ENCODE measurements at regions not wholly inside any gene's neighbourhood (a gene's known extent, or its start where the extent isn't known, plus 50 kb on each side); places are given as distances from the start of the nearest gene placed in this dataset.
"Not testable (repeated sequence)": the region's sequence is repeated elsewhere in the genome, so short reads cannot be mapped to it uniquely, and the experiment has no call there.

DNA sequence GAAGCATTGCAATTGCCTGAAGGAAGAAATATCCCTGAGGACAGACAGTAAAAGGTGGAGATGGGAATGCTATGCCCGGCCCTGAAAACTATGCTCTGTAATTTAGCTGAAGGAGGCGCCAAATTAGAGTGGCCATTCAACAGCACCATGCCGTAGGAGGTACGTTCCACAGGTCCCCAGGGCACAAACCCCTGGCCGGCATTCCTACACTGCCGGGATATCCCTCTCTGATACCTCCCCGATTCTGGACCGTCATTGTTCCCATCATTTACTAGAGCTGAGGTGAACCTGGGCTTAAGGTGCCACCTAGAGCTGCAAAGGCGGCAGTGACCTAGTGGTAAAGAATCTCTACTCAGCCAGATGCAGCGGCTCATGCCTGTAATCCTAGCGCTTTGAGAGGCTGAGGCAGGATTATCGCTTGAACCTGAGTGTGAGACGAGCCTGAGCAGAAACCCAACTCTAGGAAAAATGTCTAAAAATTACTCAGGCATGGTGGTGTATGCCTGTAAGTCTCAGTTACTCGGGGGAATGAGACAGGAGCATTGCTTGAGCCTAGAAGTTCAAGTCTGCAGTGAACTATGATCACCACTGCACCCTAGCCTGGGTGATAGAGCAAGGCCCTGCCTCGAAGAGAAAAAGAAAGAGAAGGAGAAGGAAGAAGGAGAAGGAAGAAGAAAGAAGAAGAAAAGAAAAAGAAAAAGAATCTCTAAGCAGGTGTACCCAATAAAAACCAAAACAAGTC lies 53.0 kb upstream of the TNKS2 start:
- peaks cover 30% of the 10 kb centered on the region for H3K27me3 Mint-ChIP-seq (ENCODE audit: low read depth)
- no peak for DNase-seq (ENCODE audit: low spot score)
- H3K4me1 Mint-ChIP-seq (ENCODE audit: low read depth): no peaks in the 10 kb centered on the region
- H3K4me3 Mint-ChIP-seq: no peak overlapping the region
- no peak overlapping the region for H3K27ac Mint-ChIP-seq
- H3K9me3 Mint-ChIP-seq: no peaks in the 10 kb centered on the region
- no peaks in the 10 kb centered on the region for H3K36me3 Mint-ChIP-seq (ENCODE audit: low read depth)

- Mint-ChIP-seq H3K4me1 (ENCODE audit: low read depth) (no peaks in the 10 kb centered on the region), H3K4me3 (no peak overlapping the region), H3K36me3 (ENCODE audit: low read depth) (no peaks in the 10 kb centered on the region), H3K27me3 (ENCODE audit: low read depth) (peaks cover 36% of the 10 kb centered on the region), H3K9me3 (no peaks in the 10 kb centered on the region), H3K27ac (no peak overlapping the region)
- no peak for DNase-seq (ENCODE audit: low spot score)
Observed at GRCh38 chr10:91743465-91743864, 54.8 kb upstream of the TNKS2 start.

DNA sequence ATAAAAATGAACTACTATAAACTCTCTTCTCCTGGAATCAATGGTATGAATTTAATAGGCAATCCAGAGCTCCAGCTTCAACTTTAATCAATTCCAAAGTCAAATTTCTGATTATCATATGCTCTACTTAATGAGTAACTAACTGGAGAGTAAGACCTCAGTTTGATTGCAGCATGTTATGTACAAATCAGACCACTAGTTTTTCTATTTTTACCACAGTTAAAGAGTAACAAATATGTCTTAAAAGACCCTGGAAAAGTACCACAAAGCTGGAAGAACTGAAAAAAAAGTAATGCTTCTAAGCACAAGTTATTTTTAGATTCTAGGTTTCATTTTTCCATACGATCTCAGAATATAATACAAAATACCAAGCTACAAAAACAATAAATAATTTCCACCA lies 56.0 kb upstream of the TNKS2 start:
- Mint-ChIP-seq H3K9me3 (no peaks in the 10 kb centered on the region), H3K36me3 (ENCODE audit: low read depth) (no peaks in the 10 kb centered on the region), H3K27me3 (ENCODE audit: low read depth) (peaks cover 48% of the 10 kb centered on the region)

GRCh38 chr10:91741356-91741755 lies 56.9 kb upstream of the TNKS2 start:
- no peak overlapping the region for H3K27ac Mint-ChIP-seq
- no peak overlapping the region for H3K4me3 Mint-ChIP-seq
- H3K27me3 Mint-ChIP-seq (ENCODE audit: low read depth): peaks cover 54% of the 10 kb centered on the region
- no peak for DNase-seq (ENCODE audit: low spot score)
- no peaks in the 10 kb centered on the region for H3K4me1 Mint-ChIP-seq (ENCODE audit: low read depth)
- H3K36me3 Mint-ChIP-seq (ENCODE audit: low read depth): no peaks in the 10 kb centered on the region
- H3K9me3 Mint-ChIP-seq: no peaks in the 10 kb centered on the region

More for the DNA sequence above, 56.0 kb upstream of the TNKS2 start:
- H3K4me1 Mint-ChIP-seq (ENCODE audit: low read depth): no peaks in the 10 kb centered on the region
- no peak overlapping the region for H3K4me3 Mint-ChIP-seq
- no peak overlapping the region for H3K27ac Mint-ChIP-seq
- DNase-seq (ENCODE audit: low spot score): no peak

DNA sequence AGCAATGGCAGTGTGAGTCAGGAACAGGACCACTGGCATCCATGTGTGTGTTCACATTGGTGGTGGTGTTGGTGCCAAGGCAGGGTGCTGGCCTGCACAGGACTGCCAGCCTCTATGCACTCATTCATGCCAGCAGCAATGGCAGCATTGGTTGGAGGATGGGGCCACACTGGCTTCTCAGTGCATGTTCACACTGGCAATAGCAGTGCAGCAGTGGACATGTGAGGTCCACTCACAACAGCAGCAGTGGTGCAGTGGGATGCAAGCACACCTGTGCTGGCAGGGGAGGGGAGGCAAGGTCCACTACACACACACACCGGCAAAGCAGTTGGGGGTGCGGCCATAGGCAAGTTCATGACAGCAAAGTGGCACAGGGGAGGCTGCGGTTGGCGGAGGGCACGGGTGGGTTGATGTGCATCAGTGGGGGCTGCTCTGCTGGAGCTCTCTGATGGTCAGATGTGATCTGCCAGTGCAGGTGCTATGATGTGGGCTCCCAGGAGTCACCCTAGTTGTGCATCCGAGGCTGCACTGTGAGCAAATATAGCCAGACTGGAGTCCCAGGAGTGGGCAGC lies 57.8 kb upstream of the TNKS2 start:
- Mint-ChIP-seq H3K4me1 (ENCODE audit: low read depth) (no peaks in the 10 kb centered on the region), H3K36me3 (ENCODE audit: low read depth) (no peaks in the 10 kb centered on the region), H3K9me3 (no peaks in the 10 kb centered on the region), H3K4me3 (no peak overlapping the region), H3K27ac (no peak overlapping the region), H3K27me3 (ENCODE audit: low read depth) (peaks cover 53% of the 10 kb centered on the region)
- no peak for DNase-seq (ENCODE audit: low spot score)

DNA sequence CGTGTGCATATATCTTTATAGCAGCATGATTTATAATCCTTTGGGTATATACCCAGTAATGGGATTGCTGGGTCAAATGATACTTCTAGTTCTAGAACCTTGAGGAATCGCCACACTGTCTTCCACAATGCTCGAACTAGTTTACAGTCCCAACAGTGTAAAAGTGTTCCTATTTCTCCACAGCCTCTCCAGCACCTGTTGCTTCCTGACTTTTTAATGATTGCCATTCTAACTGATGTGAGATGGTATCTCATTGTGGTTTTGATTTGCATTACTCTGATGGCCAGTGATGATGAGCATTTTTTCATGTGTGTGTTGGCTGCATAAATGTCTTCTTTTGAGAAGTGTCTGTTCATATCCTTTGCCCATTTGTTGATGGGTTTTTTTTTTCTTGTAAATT lies 66.0 kb upstream of the TNKS2 start:
- H3K27ac Mint-ChIP-seq; DNase-seq (ENCODE audit: low spot score); H3K36me3 Mint-ChIP-seq (ENCODE audit: low read depth); H3K4me1 Mint-ChIP-seq (ENCODE audit: low read depth); H3K9me3 Mint-ChIP-seq; H3K4me3 Mint-ChIP-seq: not testable (repeated sequence)
- peaks cover 31% of the 10 kb centered on the region for H3K27me3 Mint-ChIP-seq (ENCODE audit: low read depth)

DNA sequence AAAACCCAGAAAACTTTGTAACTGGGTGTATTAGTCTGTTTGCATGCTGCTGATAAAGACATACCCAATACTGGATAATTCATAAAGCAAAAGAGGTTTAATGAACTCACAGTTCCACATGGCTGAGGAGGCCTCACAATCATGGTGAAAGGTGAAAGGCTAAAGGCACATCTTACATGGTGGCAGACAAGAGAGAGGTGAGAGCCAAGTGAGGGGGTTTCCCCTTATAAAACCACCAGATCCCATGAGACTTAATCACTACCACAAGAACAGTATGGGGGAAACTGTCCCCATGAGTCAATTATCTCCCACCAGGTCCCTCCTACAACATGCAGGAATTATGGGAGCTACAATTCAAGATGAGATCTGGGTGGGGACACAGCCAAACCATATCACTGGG lies 68.9 kb upstream of the TNKS2 start:
- DNase-seq (ENCODE audit: low spot score); H3K27ac Mint-ChIP-seq; H3K36me3 Mint-ChIP-seq (ENCODE audit: low read depth); H3K4me1 Mint-ChIP-seq (ENCODE audit: low read depth); H3K9me3 Mint-ChIP-seq; H3K4me3 Mint-ChIP-seq: not testable (repeated sequence)
- peaks cover 13% of the 10 kb centered on the region for H3K27me3 Mint-ChIP-seq (ENCODE audit: low read depth)

GRCh38 chr10:91726355-91726754 lies 71.9 kb upstream of the TNKS2 start:
- no peaks in the 10 kb centered on the region for H3K36me3 Mint-ChIP-seq (ENCODE audit: low read depth)
- no peaks in the 10 kb centered on the region for H3K4me1 Mint-ChIP-seq (ENCODE audit: low read depth)
- H3K27me3 Mint-ChIP-seq (ENCODE audit: low read depth): peaks cover 6% of the 10 kb centered on the region
- no peak for DNase-seq (ENCODE audit: low spot score)
- no peak overlapping the region for H3K27ac Mint-ChIP-seq
- H3K9me3 Mint-ChIP-seq: no peaks in the 10 kb centered on the region
- no peak overlapping the region for H3K4me3 Mint-ChIP-seq

DNA sequence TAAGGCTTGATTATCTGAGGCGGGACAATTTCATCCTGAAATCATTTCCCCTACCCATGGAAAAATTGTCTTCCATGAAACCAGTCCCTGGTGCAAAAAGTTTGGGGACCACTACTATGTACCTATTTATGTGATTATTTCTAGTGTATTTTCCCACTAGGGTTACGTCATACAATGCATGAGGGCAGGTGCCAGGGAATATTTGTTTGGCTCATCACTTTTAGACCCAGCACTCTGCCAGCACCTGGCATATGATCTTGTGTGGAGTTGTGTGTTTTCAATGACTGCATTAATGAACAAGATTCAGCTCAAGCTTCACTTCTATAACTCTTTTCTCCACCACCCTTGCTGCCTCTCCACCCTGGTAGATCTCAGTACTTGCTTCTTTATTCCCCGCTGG lies 73.3 kb upstream of the TNKS2 start:
- H3K9me3 Mint-ChIP-seq: no peaks in the 10 kb centered on the region
- H3K27ac Mint-ChIP-seq: no peak overlapping the region
- H3K27me3 Mint-ChIP-seq (ENCODE audit: low read depth): peaks cover 9% of the 10 kb centered on the region
- no peak overlapping the region for H3K4me3 Mint-ChIP-seq
- no peaks in the 10 kb centered on the region for H3K4me1 Mint-ChIP-seq (ENCODE audit: low read depth)
- H3K36me3 Mint-ChIP-seq (ENCODE audit: low read depth): no peaks in the 10 kb centered on the region
- no peak for DNase-seq (ENCODE audit: low spot score)

DNA sequence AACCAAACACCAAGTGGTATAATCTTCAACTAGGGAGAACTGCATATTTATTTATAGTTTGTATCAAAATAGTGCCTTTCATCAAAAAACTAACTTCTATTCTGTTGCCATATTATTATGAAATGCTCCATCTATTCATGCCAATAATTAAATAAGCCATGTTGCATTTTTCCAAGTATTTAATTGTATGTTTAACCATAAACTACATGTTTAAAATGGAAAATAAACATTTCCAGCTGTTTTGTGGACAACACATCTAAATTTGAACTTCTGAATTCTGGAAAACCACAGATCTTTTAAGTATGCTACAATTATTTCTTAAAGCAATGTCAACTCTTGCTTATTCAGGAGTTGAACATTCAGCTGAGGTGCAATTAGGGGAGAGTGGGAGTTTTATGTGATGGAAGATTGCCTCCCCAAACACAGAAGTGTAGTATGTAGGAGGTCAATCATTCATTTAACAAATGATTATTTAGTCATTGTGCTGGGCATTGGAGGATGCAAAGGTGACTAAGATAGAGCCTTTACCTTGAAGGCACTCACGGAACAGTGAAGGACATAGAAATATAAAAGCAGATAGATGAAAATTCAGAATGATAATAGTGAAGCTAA lies 80.7 kb upstream of the PPP1R3C start:
- Mint-ChIP-seq H3K27me3 (ENCODE audit: low read depth) (peaks cover 23% of the 10 kb centered on the region), H3K9me3 (no peaks in the 10 kb centered on the region), H3K27ac (no peak overlapping the region), H3K4me3 (no peak overlapping the region), H3K4me1 (ENCODE audit: low read depth) (no peaks in the 10 kb centered on the region), H3K36me3 (ENCODE audit: low read depth) (no peaks in the 10 kb centered on the region)
- no peak for DNase-seq (ENCODE audit: low spot score)

DNA sequence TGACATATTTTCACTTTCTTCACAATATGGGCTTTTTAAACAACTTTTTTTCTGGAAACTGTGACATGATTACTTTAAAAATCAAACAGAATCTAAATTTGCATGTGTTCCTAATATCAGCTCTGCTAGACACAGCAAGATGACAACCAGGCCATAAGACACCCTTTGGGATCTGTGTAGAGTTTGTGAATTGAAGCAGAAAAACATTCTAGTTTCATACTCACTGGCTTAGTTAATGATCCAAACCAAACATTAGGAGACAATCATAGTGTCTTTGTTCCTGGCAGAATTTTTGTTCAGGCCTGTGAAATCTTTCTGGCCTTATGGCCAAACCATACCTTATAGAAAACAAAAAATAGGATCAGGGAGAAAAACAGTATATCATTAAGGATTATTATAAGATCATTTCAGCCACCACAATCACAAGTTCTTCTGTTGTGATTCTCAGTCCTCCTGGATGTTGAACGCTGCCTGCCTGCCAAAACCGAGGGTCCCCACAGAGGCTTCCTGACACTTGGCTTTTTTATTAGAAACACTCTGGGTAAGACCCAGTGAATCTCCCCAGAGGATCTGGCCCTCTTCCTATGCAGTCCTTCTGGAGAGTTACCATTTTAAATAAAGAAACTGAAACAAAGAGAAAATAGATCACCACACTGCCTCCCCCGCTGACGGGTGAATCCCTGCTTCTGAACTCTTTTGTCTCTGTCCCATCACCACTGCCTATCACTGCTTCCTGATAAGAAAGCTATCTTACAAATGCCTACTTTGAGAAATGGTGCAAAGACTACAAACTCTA lies 79.2 kb upstream of the PPP1R3C start:
- H3K4me3 Mint-ChIP-seq: no peak overlapping the region
- H3K27ac Mint-ChIP-seq: no peak overlapping the region
- no peak for DNase-seq (ENCODE audit: low spot score)
- H3K4me1 Mint-ChIP-seq (ENCODE audit: low read depth): no peaks in the 10 kb centered on the region
- no peaks in the 10 kb centered on the region for H3K9me3 Mint-ChIP-seq
- no peaks in the 10 kb centered on the region for H3K36me3 Mint-ChIP-seq (ENCODE audit: low read depth)
- peaks cover 26% of the 10 kb centered on the region for H3K27me3 Mint-ChIP-seq (ENCODE audit: low read depth)

GRCh38 chr10:91709394-91709798 lies 76.5 kb upstream of the PPP1R3C start:
- no peak for DNase-seq (ENCODE audit: low spot score)
- H3K4me3 Mint-ChIP-seq: no peak overlapping the region
- H3K9me3 Mint-ChIP-seq: no peaks in the 10 kb centered on the region
- H3K27me3 Mint-ChIP-seq (ENCODE audit: low read depth): peaks cover 29% of the 10 kb centered on the region
- no peak overlapping the region for H3K27ac Mint-ChIP-seq
- no peaks in the 10 kb centered on the region for H3K36me3 Mint-ChIP-seq (ENCODE audit: low read depth)
- no peaks in the 10 kb centered on the region for H3K4me1 Mint-ChIP-seq (ENCODE audit: low read depth)

- no peaks in the 10 kb centered on the region for H3K9me3 Mint-ChIP-seq
- H3K27me3 Mint-ChIP-seq (ENCODE audit: low read depth): peaks cover 36% of the 10 kb centered on the region
- no peaks in the 10 kb centered on the region for H3K36me3 Mint-ChIP-seq (ENCODE audit: low read depth)
- H3K27ac Mint-ChIP-seq: no peak overlapping the region
- no peak overlapping the region for H3K4me3 Mint-ChIP-seq
- no peaks in the 10 kb centered on the region for H3K4me1 Mint-ChIP-seq (ENCODE audit: low read depth)
- no peak for DNase-seq (ENCODE audit: low spot score)
Observed at GRCh38 chr10:91708174-91708861, 75.4 kb upstream of the PPP1R3C start.

DNA sequence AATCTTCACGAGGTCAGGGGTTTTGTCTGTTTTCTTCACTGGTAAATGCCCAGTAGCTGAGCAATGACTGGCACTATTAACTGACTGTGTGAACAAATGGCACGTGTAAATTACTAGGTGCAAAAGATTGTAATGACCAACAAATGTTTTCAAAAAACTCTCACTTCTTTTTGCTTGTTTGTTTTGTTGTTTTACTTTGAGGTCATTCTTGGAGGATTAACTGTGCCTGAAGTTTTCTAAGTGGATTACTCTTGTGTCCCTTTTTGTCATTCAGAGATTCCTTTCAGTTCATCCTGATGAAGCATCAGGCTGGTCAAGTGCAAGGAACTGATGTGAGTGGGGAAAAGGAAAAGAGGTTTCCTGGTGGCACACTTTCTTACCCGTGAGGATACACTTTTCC lies 74.4 kb upstream of the PPP1R3C start:
- no peaks in the 10 kb centered on the region for H3K9me3 Mint-ChIP-seq
- H3K27ac Mint-ChIP-seq: no peak overlapping the region
- no peaks in the 10 kb centered on the region for H3K4me1 Mint-ChIP-seq (ENCODE audit: low read depth)
- no peak for DNase-seq (ENCODE audit: low spot score)
- H3K36me3 Mint-ChIP-seq (ENCODE audit: low read depth): no peaks in the 10 kb centered on the region
- peaks cover 35% of the 10 kb centered on the region for H3K27me3 Mint-ChIP-seq (ENCODE audit: low read depth)
- H3K4me3 Mint-ChIP-seq: no peak overlapping the region

Measured in T-helper 2 cell treated with Interferon-gamma antibody and Interleukin-4, amounts not matched to agents 5 μg/mL and 100 μg/mL, for 36 hours (primary cell).